ENCODE measurements at regions not wholly inside any gene's neighbourhood (a gene's known extent, or its start where the extent isn't known, plus 50 kb on each side); places are given as distances from the start of the nearest gene placed in this dataset.
A peak's percentile ranks its signal among the peaks of the same experiment; 100 is the strongest.

DNA sequence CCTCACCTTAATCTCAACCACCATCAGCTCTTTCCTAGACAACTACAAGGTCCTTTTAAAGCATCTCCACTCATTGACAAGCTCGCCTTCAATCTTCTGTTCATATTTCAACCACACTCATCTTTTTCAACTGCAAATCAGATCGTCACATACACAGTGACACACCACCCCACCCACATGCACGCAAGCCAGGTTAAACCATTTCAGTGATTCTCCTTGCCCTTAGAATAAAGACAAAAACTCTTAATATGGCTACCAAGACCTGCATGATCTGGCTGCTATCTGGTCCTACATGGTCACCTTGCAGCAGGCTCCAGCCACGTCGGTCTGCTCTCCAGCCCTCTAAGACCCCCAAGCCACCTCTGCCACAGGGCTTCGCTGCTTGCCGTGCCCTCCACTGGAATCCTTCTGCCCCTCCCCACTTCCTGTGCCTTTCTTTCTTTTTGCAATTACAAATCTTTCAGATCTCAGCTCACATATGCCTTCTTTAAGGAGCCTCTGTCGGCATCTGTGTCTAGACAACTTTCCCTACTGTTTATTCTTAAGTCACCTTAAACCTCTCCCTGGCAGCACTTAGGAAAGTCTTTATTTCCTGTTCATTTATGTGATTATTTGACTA is 507.3 kb upstream of the ARID1B start:
- no peak for DNase-seq (ENCODE audit: low read depth)
- H3K4me3 ChIP-seq (ENCODE audit: low read depth, low read length) = no peak overlapping the region
- TF ChIP-seq, protein P1, sequence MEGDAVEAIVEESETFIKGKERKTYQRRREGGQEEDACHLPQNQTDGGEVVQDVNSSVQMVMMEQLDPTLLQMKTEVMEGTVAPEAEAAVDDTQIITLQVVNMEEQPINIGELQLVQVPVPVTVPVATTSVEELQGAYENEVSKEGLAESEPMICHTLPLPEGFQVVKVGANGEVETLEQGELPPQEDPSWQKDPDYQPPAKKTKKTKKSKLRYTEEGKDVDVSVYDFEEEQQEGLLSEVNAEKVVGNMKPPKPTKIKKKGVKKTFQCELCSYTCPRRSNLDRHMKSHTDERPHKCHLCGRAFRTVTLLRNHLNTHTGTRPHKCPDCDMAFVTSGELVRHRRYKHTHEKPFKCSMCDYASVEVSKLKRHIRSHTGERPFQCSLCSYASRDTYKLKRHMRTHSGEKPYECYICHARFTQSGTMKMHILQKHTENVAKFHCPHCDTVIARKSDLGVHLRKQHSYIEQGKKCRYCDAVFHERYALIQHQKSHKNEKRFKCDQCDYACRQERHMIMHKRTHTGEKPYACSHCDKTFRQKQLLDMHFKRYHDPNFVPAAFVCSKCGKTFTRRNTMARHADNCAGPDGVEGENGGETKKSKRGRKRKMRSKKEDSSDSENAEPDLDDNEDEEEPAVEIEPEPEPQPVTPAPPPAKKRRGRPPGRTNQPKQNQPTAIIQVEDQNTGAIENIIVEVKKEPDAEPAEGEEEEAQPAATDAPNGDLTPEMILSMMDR (IDR thresholded peaks at IDR 0.05; ENCODE audit: control insufficient read depth, extremely low read depth, insufficient read depth) = no peak

DNA sequence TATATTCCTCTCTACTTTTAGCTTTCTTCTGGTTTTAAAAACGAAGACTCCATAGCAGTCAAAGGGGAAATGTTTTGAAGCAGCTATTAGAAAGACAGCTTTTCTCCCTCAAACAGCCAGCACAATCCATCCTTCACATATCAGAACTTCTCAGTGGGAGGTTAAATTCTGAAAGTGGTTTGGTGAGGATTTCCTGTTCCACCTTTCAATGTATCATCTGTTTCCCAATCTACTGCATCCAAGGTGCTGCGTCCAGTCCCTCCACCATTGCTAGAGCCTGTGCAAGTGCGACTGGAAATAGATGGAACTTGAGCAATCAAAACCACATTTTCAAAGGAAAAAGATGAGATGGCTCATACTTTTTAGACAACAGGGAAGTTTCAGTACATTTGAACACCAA is 508.3 kb upstream of the ARID1B start:
- TF ChIP-seq, protein P1 (IDR thresholded peaks at IDR 0.05; ENCODE audit: control insufficient read depth, extremely low read depth, insufficient read depth) = no peak
- no peak overlapping the region for H3K4me3 ChIP-seq (ENCODE audit: low read depth, low read length)
- no peak for DNase-seq (ENCODE audit: low read depth)

DNA sequence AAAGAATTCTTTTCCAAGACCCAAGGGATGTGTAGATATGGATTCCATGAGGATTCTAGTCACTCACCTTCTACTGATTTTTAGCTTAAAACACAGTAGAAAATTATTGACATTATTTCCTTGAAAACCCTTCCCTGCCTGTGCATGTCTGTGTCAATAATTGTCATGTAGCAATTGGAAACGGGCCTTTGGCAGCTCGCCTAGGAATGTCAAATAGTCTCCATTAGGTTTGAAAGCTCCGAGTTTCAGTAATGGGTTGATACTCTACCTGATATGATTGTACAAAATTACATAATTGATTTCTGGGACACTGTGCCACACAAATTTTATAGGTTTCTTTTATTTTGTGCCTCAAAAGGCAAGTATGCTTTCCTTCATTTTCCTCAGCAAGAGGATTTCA is 515.2 kb upstream of the ARID1B start:
- no peak overlapping the region for H3K4me3 ChIP-seq (ENCODE audit: low read depth, low read length)
- DNase-seq (ENCODE audit: low read depth) = peak; percentile 44
- TF ChIP-seq, protein P1 (IDR thresholded peaks at IDR 0.05; ENCODE audit: control insufficient read depth, extremely low read depth, insufficient read depth) = no peak

DNA sequence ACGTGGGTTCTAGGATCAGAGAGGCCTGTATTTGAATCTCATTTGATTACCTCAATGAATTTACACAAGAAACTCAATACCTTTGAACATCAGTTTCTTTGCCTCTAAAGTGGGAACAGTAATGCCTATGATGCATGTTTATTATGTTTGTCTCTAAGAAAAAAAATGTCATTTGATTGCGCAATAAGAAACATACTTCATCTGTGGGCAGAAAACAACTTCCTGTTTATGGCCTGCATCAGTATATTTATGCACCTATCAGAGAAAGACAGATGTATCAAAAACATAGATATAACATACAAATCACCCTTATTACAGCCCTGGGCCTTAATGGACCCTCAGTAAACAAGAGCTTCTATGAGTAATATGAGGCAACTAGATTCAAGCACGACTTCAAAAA is 516.4 kb upstream of the ARID1B start:
- TF ChIP-seq, protein P1 (IDR thresholded peaks at IDR 0.05; ENCODE audit: control insufficient read depth, extremely low read depth, insufficient read depth) = no peak
- DNase-seq (ENCODE audit: low read depth) = no peak

DNA sequence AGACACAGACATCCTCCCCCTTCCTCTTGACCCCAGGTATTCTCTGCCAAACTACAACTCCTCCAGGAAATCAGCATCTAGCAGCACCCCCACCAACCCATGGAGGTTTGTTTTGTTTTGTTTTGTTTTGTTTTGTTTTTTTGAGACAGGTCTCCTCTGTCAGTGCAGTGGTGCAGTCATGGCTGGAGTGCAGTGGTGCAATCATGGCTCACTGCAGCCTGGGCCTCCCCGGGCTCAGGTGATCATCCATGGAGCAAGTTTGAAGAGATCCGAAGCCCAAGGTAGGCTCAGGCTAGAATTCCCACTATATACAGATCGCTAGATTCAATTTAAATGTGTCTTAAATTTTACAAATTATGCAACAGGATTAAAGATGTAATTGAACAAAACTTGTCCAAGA is 518.2 kb upstream of the ARID1B start:
- no peak overlapping the region for H3K4me3 ChIP-seq (ENCODE audit: low read depth, low read length)
- TF ChIP-seq, protein P1 (IDR thresholded peaks at IDR 0.05; ENCODE audit: control insufficient read depth, extremely low read depth, insufficient read depth) = no peak
- DNase-seq (ENCODE audit: low read depth) = no peak

More for the DNA sequence above, 516.4 kb upstream of the ARID1B start:
- no peak overlapping the region for H3K4me3 ChIP-seq (ENCODE audit: low read depth, low read length)

DNA sequence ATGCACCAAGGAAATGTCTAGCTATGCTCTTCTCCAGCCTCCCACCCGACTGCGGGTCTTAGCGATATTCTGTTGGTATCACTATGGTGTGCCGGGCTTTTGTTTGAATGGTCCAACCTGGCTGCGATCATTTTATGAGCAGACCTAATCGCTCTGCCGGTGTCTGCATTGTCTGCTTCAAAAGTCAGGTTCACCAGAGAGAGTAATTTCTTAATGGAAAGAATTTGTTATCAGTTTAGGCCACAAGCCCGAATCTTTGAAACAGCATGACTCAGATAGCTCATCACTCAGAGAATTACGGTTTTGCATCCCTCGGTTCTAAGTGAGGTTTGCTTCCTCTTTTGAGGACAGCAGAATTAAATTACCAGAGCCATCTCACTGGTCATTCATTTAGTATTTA is 521.0 kb upstream of the ARID1B start:
- no peak for DNase-seq (ENCODE audit: low read depth)
- no peak overlapping the region for H3K4me3 ChIP-seq (ENCODE audit: low read depth, low read length)
- TF ChIP-seq, protein P1 (IDR thresholded peaks at IDR 0.05; ENCODE audit: control insufficient read depth, extremely low read depth, insufficient read depth) = no peak

DNA sequence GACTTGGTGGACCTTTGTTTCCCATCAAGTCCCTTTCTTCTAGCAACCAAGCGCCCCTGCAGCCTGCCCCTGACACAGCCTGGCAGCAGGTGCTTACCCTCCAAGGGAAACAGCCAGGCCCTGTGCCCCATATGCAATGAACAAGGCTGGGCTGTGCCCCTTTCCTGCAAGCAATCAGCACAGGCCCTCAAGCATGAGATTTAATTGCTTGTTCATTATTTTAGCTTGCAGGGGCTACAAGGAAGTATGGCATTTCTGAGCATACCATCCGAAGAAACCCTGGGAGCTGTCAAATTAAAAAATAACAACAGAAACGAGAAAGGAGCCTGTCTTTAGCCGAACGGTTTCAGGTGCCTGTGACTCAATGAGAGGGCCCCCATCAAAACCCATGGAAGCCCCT is 522.9 kb upstream of the ARID1B start:
- H3K4me3 ChIP-seq (ENCODE audit: low read depth, low read length) = no peak overlapping the region
- TF ChIP-seq, protein P1 (IDR thresholded peaks at IDR 0.05; ENCODE audit: control insufficient read depth, extremely low read depth, insufficient read depth) = no peak
- no peak for DNase-seq (ENCODE audit: low read depth)

Data from LNCaP clone FGC (cell line).